A673 (cell line): ENCODE measurements at regions not wholly inside any gene's neighbourhood (a gene's known extent, or its start where the extent isn't known, plus 50 kb on each side); places are given as distances from the start of the nearest gene placed in this dataset.

Experiments used
- EZH2 ChIP-seq: fragments of 200-600 bp; sonication (generic); IDR thresholded peaks from 2 replicates; pipeline ENCODE4 v1.6.1; 2017; ENCODE audit warnings: borderline replicate concordance, low read depth, mild to moderate bottlenecking, mixed read lengths, antibody characterized with exemption, low read length; ENCODE audit not compliant: poor library complexity, severe bottlenecking
- TF ChIP-seq, protein P1 (sequence below): fragments of 300-800, 200-600 bp; sonication (generic); conservative IDR thresholded peaks from 2 replicates; pipeline ENCODE4 v1.5.1; 2017; ENCODE audit warnings: low read depth, mild to moderate bottlenecking, antibody characterized with exemption, low read length, moderate library complexity, mixed read lengths

DNA sequence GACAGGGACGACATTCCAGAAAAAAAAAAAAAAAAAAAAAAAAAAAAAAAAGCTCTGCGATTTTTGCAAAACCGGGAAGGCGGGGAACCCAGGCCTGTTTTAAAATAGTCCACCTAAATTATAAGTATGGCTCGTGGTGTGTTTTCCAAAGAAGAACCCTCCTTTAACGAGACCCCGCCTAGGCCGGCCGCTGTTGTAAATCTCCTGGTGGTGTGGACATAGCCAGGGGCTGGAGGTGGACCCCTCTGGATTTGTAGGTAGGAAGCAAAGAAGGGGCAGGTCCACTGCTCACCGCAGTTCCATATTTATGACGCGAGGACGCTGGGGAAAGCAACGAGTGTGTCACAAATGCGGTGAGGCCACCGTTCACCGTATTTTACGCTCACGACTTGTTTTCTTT is 94.0 kb upstream of the SHOX start:
- TF ChIP-seq, protein P1, sequence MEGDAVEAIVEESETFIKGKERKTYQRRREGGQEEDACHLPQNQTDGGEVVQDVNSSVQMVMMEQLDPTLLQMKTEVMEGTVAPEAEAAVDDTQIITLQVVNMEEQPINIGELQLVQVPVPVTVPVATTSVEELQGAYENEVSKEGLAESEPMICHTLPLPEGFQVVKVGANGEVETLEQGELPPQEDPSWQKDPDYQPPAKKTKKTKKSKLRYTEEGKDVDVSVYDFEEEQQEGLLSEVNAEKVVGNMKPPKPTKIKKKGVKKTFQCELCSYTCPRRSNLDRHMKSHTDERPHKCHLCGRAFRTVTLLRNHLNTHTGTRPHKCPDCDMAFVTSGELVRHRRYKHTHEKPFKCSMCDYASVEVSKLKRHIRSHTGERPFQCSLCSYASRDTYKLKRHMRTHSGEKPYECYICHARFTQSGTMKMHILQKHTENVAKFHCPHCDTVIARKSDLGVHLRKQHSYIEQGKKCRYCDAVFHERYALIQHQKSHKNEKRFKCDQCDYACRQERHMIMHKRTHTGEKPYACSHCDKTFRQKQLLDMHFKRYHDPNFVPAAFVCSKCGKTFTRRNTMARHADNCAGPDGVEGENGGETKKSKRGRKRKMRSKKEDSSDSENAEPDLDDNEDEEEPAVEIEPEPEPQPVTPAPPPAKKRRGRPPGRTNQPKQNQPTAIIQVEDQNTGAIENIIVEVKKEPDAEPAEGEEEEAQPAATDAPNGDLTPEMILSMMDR: no peak
- no peak for TF ChIP-seq EZH2
